Activated T-helper 2 cell treated with anti-CD3 and anti-CD28 coated beads, Interferon-gamma antibody, Interleukin-2, Interleukin-4, amounts not matched to agents 10 μg/mL and 5 μg/mL and 100 μg/mL, durations not matched to agents 14 hours and 24 hours and 36 hours (primary cell): ENCODE measurements at regions not wholly inside any gene's neighbourhood (a gene's known extent, or its start where the extent isn't known, plus 50 kb on each side); places are given as distances from the start of the nearest gene placed in this dataset.

ENCODE experiments used
- DNase-seq: peaks from one replicate; pipeline ENCODE4 v3.0.0; 2021; ENCODE audit warnings: low spot score
- H3K27ac Mint-ChIP-seq: one replicate; pipeline ENCODE4 v1.8.0; 2021; ENCODE audit warnings: mixed read lengths
- H3K27me3 Mint-ChIP-seq: one replicate; pipeline ENCODE4 v1.8.0; 2021; ENCODE audit warnings: low read depth, mixed read lengths
- H3K36me3 Mint-ChIP-seq: one replicate; pipeline ENCODE4 v1.8.0; 2021; ENCODE audit warnings: low read depth, mixed read lengths
- H3K4me1 Mint-ChIP-seq: one replicate; pipeline ENCODE4 v1.8.0; 2021; ENCODE audit warnings: low read depth, mixed read lengths
- H3K4me3 Mint-ChIP-seq: one replicate; pipeline ENCODE4 v1.8.0; 2021; ENCODE audit warnings: low read depth, mild to moderate bottlenecking, moderate library complexity, mixed read lengths
- H3K9me3 Mint-ChIP-seq: one replicate; pipeline ENCODE4 v1.8.0; 2021; ENCODE audit warnings: mixed read lengths
- intact Hi-C: fragments of 100-400 bp; cut with micrococcal nuclease; formaldehyde crosslinking; loops from one replicate; pipeline ENCODE4 v1.15.1; 2023

DNA sequence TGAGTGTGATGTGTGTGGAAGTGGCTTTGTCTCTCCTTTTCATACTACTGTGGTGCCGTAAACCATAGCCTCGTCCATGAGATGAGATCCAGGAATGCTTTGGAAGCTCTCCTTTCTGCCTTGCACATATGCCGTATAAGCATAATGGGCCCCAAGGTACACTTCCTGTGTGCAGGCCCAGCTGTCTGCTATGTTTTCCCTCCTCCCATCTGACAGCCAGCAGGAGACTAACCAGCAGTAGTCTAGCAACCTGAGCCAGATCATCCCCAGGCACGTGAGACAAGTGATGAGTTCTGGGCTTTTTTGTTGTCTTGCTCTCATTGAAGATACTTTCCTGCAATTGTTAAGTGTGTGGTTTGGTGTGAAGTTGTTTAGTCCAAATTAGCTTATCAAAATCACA lies 555.5 kb upstream of the LRRTM4 start:
- Mint-ChIP-seq H3K9me3 (peaks cover 42% of the 10 kb centered on the region), H3K36me3 (no peaks in the 10 kb centered on the region), H3K27ac (no peak overlapping the region), H3K4me1 (no peaks in the 10 kb centered on the region), H3K4me3 (no peak overlapping the region), H3K27me3 (no peaks in the 10 kb centered on the region)
- intact Hi-C loops, result no loop called here
- no peak for DNase-seq

DNA sequence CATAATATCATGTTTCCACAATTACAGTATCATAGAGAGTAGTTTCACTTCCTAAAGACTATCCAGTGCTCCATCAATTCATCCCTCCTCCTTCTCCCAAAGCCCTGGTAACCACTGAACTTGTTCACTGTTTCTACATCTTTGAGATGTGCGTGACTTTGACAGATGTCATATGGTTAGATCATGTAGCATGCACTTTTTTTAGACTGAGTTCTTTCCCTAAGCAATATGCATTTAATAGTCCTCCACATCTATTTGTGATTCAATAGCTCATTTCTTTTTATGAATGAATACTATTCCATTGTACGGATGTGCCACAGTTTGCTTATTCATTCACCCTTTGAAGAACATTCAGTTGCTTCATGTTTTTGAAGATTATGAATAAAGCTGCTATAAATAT lies 560.4 kb upstream of the LRRTM4 start:
- Mint-ChIP-seq H3K27ac (no peak overlapping the region), H3K36me3 (no peaks in the 10 kb centered on the region), H3K9me3 (peaks cover 52% of the 10 kb centered on the region), H3K4me3 (no peak overlapping the region), H3K27me3 (no peaks in the 10 kb centered on the region), H3K4me1 (no peaks in the 10 kb centered on the region)
- DNase-seq, result no peak
- intact Hi-C loops, result no loop called here

DNA sequence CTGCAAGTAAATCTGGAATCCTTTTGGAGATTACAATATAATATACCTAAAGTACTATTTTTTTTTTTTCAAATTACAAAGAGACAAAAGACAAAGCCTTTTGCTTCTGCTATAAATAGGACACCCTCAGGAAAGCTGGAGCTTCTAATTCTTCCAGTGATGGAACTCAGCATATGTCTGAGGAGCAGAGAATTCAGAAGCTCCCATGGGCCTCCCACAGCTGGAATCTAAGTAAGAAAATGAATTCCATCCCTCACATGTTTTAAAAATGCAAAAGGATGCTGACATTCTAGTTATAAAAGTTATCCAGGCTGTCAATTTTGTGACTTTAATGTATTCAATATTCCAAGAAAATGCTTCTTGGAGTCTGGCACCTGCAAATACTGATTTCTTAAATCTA lies 571.3 kb upstream of the LRRTM4 start:
- H3K27ac Mint-ChIP-seq, result no peak overlapping the region
- peaks cover 30% of the 10 kb centered on the region for H3K9me3 Mint-ChIP-seq
- no peaks in the 10 kb centered on the region for H3K4me1 Mint-ChIP-seq
- no peaks in the 10 kb centered on the region for H3K36me3 Mint-ChIP-seq
- no peak for DNase-seq
- no peaks in the 10 kb centered on the region for H3K27me3 Mint-ChIP-seq
- H3K4me3 Mint-ChIP-seq, result no peak overlapping the region
- intact Hi-C loops, result no loop called here

DNA sequence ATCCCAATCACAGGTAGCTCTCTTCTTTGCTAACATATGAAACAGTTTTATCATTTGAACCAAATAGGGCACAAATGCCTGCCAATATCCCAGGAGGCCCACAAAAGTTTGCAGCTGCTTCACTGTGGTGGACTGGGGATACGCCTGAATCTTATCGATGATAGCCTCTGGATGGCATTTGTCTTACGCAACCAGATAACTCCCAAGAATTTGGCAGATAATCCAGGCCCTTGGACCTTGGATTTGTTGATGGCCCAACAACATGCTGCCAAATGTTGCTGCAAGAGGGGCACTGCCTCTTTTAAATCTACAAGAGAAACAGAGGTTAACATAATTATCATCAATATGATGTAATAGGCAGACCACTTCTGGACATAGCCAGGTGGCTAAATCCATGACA lies 587.1 kb upstream of the LRRTM4 start:
- Mint-ChIP-seq H3K9me3 (peaks cover 57% of the 10 kb centered on the region), H3K27ac (no peak overlapping the region), H3K4me3 (no peak overlapping the region), H3K36me3 (no peaks in the 10 kb centered on the region), H3K27me3 (no peaks in the 10 kb centered on the region), H3K4me1 (no peaks in the 10 kb centered on the region)
- DNase-seq, result no peak
- intact Hi-C loops, result no loop called here

DNA sequence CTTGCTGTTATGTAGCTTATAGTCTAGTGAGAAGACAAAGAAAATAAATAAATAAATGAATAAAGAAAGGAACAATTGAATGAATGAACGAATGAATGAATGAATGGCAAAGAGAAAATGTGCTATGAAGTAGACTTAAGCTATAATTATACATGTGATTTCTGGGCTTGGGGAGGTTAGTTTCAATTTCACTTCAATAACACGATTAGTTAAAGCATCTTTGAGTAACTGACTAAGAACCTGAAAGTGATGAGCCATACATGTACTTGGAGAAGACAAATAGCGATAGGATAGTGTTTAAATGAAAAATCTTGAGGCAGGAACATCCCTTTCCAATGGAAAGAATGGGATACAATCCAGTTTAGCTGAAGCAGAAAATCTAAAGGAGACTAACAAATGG lies 593.1 kb upstream of the LRRTM4 start:
- Mint-ChIP-seq H3K27ac (no peak overlapping the region), H3K4me1 (no peaks in the 10 kb centered on the region), H3K9me3 (peaks cover 34% of the 10 kb centered on the region), H3K27me3 (no peaks in the 10 kb centered on the region), H3K36me3 (no peaks in the 10 kb centered on the region), H3K4me3 (no peak overlapping the region)
- DNase-seq, result no peak
- intact Hi-C loops, result no loop called here

DNA sequence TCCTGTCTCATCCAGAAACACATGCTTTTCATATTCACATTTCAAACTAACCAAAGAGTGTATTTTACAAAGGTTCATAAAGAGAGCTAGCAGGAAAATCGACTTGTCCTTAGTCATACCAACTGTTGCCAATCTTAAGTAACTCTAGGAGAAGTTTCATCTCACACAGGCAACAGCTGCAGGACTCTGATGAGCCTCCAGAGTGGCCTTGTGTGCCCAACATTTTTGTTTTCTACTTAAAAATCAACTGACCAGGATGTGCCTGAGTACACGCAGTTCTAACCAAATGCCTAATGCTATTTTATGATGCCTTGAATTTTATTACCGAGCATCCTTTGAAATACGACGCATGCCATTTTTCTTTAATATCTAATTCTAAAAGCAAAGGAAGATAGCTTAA lies 595.9 kb upstream of the LRRTM4 start:
- no peak overlapping the region for H3K4me3 Mint-ChIP-seq
- H3K27ac Mint-ChIP-seq, result no peak overlapping the region
- DNase-seq, result no peak
- H3K4me1 Mint-ChIP-seq, result no peaks in the 10 kb centered on the region
- intact Hi-C loops, result no loop called here
- peaks cover 18% of the 10 kb centered on the region for H3K9me3 Mint-ChIP-seq
- no peaks in the 10 kb centered on the region for H3K36me3 Mint-ChIP-seq
- H3K27me3 Mint-ChIP-seq, result no peaks in the 10 kb centered on the region

DNA sequence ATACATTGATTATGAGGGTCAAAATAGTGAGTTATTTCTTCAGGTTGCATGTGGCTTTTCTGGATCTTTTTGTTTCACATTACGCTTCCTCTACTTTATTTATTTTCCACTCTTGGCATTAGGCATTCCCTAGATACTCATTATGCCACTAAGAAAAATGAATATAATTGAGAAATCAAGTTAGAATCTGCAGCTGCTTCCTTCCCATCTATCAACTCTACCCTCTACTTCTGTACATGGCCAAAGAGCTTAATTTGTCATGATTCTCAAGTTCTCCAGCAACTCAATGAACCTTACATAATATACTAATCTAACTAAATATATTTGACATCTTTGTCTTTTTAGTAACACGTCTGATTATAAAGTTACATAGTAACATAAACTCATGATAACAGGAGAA lies 598.1 kb upstream of the LRRTM4 start:
- H3K36me3 Mint-ChIP-seq, result no peaks in the 10 kb centered on the region
- no peak for DNase-seq
- H3K9me3 Mint-ChIP-seq, result peaks cover 23% of the 10 kb centered on the region
- H3K27ac Mint-ChIP-seq, result no peak overlapping the region
- no peaks in the 10 kb centered on the region for H3K27me3 Mint-ChIP-seq
- intact Hi-C loops, result no loop called here
- H3K4me1 Mint-ChIP-seq, result no peaks in the 10 kb centered on the region
- no peak overlapping the region for H3K4me3 Mint-ChIP-seq

DNA sequence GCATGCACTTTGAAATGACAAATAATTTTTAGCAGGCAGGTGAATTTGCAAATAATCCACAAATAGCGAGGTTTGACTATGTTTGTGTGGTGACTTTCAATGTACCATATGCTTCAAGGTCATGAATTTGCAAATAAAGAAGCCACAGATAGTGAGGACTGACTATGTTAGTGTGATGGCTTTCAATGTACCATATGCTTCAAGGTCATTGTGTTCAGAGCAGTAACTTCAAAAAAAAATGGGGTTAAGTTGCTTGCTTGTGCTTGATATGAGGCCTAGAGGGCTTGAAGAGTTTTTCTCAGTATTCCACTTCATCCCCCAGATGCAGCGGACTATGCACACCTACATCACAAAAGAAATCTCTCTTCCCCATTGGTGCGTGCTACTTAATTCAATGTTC lies 602.9 kb upstream of the LRRTM4 start:
- intact Hi-C loops, result no loop called here
- Mint-ChIP-seq H3K4me1 (no peaks in the 10 kb centered on the region), H3K36me3 (no peaks in the 10 kb centered on the region), H3K27ac (no peak overlapping the region), H3K27me3 (no peaks in the 10 kb centered on the region), H3K9me3 (peaks cover 20% of the 10 kb centered on the region), H3K4me3 (no peak overlapping the region)
- no peak for DNase-seq

DNA sequence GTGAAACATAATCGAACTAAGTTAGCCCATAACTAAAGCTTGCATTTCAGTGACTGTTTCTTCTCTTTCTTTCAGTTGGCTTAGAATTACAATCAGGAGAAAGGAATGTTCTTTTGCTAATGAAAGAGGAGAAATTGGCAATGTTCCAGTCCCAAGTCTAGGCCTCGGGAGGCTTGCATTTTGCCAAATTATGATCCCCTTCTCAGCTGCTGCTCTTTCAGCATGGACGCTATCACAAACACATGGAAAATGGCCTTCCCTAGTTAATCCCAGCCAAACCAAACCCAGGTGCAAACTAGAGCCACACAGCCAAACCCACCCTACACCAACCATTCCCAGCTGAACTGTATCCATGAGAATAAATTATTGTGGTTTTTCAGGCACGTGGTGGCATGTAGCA lies 605.2 kb upstream of the LRRTM4 start:
- no peak overlapping the region for H3K27ac Mint-ChIP-seq
- H3K4me1 Mint-ChIP-seq, result no peaks in the 10 kb centered on the region
- no peak for DNase-seq
- H3K36me3 Mint-ChIP-seq, result no peaks in the 10 kb centered on the region
- H3K9me3 Mint-ChIP-seq, result peaks cover 22% of the 10 kb centered on the region
- intact Hi-C loops, result no loop called here
- H3K4me3 Mint-ChIP-seq, result no peak overlapping the region
- H3K27me3 Mint-ChIP-seq, result no peaks in the 10 kb centered on the region

DNA sequence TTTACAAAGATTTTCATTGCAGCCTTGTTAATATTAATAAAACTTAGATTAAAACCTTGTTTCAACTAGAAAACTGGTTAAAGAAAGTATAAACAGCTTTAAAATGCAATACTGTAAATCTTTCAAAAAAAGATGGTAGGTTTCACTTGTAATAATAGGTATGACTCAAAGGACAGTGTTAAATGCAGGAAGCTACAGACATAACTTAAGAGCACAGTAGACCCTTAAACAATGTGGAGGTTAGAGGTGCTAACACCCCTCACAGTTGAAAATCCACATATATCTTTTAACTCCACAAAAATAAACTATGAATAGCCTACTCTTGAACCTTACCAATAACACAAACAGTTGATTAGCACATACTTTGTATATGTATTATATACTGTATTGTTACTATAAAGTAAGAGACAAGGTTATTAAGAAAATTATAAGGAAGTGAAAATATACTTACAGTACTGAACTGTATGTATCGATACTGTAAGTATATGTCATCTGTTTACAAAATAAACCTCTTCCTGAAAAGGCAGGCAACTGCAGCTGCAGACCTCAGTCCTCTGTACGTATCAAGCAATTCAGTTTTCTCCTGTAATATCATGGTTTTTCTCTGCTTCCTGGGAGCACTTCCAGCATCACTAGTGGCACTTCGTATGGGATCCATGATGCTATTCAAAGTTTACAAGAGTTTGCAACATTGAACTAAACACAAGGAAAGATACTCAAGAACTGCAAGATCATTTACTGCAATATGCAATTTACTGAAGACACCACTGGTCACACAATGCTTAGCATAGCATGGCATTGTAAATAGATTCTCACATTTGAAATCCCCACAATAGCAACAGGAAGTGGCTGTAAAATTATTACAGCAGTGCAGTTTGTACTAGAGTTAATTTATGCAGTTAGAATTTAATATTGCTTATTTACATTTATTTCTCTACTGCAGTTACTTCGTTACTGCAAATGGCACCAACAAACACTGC lies 610.5 kb upstream of the LRRTM4 start:
- no peak overlapping the region for H3K27ac Mint-ChIP-seq
- H3K27me3 Mint-ChIP-seq, result no peaks in the 10 kb centered on the region
- H3K36me3 Mint-ChIP-seq, result no peaks in the 10 kb centered on the region
- peaks cover 28% of the 10 kb centered on the region for H3K9me3 Mint-ChIP-seq
- intact Hi-C loops, result no loop called here
- H3K4me1 Mint-ChIP-seq, result no peaks in the 10 kb centered on the region
- no peak for DNase-seq
- no peak overlapping the region for H3K4me3 Mint-ChIP-seq

DNA sequence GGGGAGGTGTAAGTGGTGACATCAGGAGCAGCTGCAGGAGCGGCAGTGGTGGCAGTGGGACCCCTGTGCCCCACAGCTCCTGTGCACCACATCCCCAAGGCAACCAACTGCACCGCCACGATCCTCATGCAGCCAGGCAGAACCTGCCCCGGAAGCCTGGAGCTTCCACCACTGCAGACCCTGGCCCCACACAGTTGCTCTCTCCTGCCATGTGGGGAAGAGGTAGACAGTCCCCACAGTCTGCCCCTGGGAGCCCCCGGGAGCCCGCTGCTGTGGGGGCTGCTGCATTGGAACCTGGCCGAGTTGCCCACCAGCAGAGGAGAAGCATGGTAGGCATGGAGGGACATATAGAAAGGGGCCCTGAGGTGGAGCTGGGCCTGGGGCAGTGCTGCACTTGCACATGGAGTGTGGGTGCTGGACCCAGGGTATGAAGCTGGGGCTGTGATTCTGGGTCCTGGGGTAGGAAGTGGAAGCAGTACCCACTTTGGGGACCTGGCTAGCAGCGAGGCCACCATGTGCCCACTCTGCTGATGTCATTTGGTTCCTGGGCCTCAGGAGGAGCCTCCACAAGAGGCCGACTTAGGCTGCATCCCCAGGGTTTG lies 623.3 kb upstream of the LRRTM4 start:
- Mint-ChIP-seq H3K27me3 (no peaks in the 10 kb centered on the region), H3K4me3 (no peak overlapping the region), H3K36me3 (no peaks in the 10 kb centered on the region), H3K4me1 (no peaks in the 10 kb centered on the region), H3K9me3 (peaks cover 12% of the 10 kb centered on the region), H3K27ac (no peak overlapping the region)
- intact Hi-C loops, result no loop called here
- no peak for DNase-seq

DNA sequence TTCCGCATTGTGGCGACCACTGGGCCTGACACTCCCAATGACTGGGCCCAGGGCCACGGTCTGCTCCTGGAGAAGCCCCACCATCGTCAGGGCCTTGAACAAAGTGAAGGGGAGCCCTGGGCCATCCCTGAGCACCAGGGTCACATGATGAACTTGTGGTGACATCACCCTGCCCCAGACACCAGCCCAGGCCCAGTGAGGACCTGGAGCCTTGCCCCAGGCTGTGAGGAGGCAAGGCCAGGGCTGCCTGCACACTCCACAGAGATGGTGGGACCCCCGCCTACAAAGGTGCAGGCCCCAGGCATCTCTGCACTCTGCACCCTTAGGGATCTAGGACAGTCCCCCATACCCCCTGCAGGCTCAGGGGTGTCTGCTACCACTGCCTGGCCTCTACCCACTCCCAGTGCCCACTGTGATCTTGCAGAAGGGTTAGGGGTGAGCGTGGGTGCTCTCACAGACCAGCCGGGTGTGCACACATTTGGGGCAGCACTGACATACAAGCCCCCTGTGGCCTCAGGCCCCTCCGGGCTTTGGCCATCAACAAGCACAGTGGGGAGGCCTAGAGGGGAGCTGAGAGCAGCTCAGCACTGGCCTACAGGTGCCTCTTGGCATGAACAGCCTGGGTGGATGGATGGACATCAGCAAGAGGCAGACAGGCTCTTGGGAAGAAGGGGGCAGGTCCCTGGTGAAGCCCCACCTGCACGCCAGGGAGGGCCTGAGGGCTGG lies 624.0 kb upstream of the LRRTM4 start:
- H3K9me3 Mint-ChIP-seq, result peaks cover 12% of the 10 kb centered on the region
- no peak overlapping the region for H3K4me3 Mint-ChIP-seq
- H3K36me3 Mint-ChIP-seq, result no peaks in the 10 kb centered on the region
- H3K4me1 Mint-ChIP-seq, result no peaks in the 10 kb centered on the region
- no peaks in the 10 kb centered on the region for H3K27me3 Mint-ChIP-seq
- DNase-seq, result no peak
- H3K27ac Mint-ChIP-seq, result no peak overlapping the region
- intact Hi-C loops, result no loop called here

DNA sequence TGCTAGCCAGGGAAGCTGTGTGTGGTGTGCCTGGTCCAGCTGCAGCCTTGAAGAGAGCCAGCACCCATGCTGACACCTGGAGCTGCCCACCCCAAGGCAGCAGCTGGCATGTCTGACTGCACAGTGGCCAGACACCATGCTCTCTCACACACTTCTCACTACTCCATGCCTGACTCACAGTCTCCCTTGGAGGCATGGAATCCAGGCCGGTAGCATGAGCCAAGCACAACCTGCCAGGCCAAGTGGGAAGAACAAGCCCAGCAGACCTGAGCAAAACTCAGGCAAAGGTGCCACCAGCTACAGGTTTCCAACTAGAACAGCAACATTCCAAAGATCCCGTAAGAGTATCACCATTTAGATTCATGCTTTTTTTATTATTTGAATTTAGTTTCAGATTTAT lies 625.3 kb upstream of the LRRTM4 start:
- no peak for DNase-seq
- Mint-ChIP-seq H3K4me1 (no peaks in the 10 kb centered on the region), H3K36me3 (no peaks in the 10 kb centered on the region), H3K27ac (no peak overlapping the region), H3K4me3 (no peak overlapping the region), H3K9me3 (peaks cover 12% of the 10 kb centered on the region), H3K27me3 (no peaks in the 10 kb centered on the region)
- intact Hi-C loops, result no loop called here
